Tibial artery (tissue), 4 donors: ENCODE measurements at regions not wholly inside any gene's neighbourhood (a gene's known extent, or its start where the extent isn't known, plus 50 kb on each side); places are given as distances from the start of the nearest gene placed in this dataset.

Experiments used
- DNase-seq, 2 donors: peaks; one replicate each; pipeline ENCODE4 v3.0.0-alpha.2; 2019
- H3K27ac ChIP-seq, 2 donors: fragments of 200-600 bp; sonication (generic) in 1 of 2; 1 replicate in 1 of 2; 2 replicates in 1 of 2; pipeline ENCODE4 v1.5.1; 2018 to 2019; ENCODE audit warnings: mild to moderate bottlenecking in 1 of 2
- H3K27me3 ChIP-seq, 2 donors: fragments of 200-600 bp; sonication (generic) in 1 of 2; one replicate each; pipeline versions ENCODE4 v1.5.1 to v1.6.0; 2016 to 2019
- H3K36me3 ChIP-seq, 3 donors: fragments of 200-600 bp; sonication (generic) in 2 of 3; one replicate each; pipeline ENCODE4 v1.5.1; 2016 to 2019; ENCODE audit warnings: mild to moderate bottlenecking in 2 of 3
- H3K4me1 ChIP-seq, 4 donors: fragments of 200-600 bp; sonication (generic) in 2 of 4; 1 replicate in 3 of 4; 2 replicates in 1 of 4; pipeline ENCODE4 v1.5.1; 2016 to 2019
- H3K4me3 ChIP-seq, 2 donors: fragments of 200-600 bp; sonication (generic) in 1 of 2; 1 replicate in 1 of 2; 2 replicates in 1 of 2; pipeline ENCODE4 v1.5.1; 2018 to 2019; ENCODE audit warnings: mild to moderate bottlenecking in 2 of 2
- H3K9me3 ChIP-seq, 3 donors: fragments of 200-600 bp; sonication (generic) in 1 of 3; one replicate each; pipeline ENCODE4 v1.5.1; 2016 to 2019
- intact Hi-C: fragments of 100-400 bp; cut with DNase I; formaldehyde crosslinking; loops from one replicate; pipeline ENCODE4 v1.15.0; 2023; ENCODE audit warnings: low total_unique reads
- TF ChIP-seq, protein P1 (sequence below), 2 experiments: fragments of 200-600 bp in 1 of 2; fragments of 450-650 bp in 1 of 2; IDR thresholded peaks; one replicate each; pipeline ENCODE4 v1.5.1; 2017 to 2019; ENCODE audit warnings: antibody characterized with exemption in 2 of 2, mild to moderate bottlenecking in 1 of 2, moderate library complexity in 1 of 2

DNA sequence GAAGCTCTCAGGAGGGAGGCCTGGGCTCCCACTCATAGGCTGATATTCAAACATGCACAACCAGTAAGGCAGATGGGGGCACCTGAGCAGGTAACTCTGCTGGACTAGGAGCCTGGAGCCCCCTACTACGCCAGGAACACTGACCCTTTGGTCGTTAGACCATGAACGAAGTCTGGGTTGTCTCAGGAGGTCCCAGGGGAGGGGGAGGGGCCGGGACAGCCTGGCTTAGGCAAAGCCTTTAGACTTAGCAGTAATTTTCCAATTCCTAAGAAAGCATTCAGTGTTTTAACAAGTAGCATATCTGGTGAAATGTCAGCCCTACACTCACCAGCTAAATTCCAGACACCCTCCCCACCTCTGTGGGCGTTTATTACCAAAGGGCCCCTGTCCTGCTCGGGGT lies 67.4 kb upstream of the ST8SIA2 start:
- TF ChIP-seq, protein P1, sequence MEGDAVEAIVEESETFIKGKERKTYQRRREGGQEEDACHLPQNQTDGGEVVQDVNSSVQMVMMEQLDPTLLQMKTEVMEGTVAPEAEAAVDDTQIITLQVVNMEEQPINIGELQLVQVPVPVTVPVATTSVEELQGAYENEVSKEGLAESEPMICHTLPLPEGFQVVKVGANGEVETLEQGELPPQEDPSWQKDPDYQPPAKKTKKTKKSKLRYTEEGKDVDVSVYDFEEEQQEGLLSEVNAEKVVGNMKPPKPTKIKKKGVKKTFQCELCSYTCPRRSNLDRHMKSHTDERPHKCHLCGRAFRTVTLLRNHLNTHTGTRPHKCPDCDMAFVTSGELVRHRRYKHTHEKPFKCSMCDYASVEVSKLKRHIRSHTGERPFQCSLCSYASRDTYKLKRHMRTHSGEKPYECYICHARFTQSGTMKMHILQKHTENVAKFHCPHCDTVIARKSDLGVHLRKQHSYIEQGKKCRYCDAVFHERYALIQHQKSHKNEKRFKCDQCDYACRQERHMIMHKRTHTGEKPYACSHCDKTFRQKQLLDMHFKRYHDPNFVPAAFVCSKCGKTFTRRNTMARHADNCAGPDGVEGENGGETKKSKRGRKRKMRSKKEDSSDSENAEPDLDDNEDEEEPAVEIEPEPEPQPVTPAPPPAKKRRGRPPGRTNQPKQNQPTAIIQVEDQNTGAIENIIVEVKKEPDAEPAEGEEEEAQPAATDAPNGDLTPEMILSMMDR (IDR thresholded peaks at IDR 0.05): no peak
- intact Hi-C loops: loop anchor here (10.0 kb wide), 1 partner anchor 61 kb away; no protein-coding TSS in a partner anchor

DNA sequence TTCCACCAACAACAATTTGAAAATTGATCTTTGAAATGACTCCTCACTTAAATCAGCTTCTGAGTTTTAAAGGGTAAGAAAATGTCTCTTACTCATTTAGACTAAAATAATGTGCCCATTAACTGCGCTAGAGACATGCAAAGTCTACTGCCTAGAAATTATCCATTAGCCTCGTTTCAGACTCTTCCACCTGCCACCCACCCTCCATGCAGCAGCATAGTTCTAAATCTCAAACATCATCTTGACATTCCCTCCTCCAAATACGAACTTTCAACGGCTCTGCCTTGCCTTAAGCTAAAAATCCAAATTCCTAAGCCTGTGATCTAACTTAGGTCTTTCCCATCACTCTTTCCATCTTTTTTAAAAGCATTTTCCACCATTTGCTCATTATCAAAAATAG lies 66.6 kb upstream of the ST8SIA2 start:
- H3K27ac ChIP-seq: no peak overlapping the region
- H3K9me3 ChIP-seq: peaks cover 0 to 4% (median 0%) of the 10 kb centered on the region in 3 donors
- no peak overlapping the region for H3K4me3 ChIP-seq
- no peaks in the 10 kb centered on the region for H3K36me3 ChIP-seq
- peaks cover 0 to 4% (median 0%) of the 10 kb centered on the region in 4 donors for H3K4me1 ChIP-seq
- TF ChIP-seq, protein P1 (IDR thresholded peaks at IDR 0.05): no peak
- H3K27me3 ChIP-seq: peaks cover 0 to 3% of the 10 kb centered on the region in 2 donors
- intact Hi-C loops: loop anchor here (10.0 kb wide), 1 partner anchor 62 kb away; no protein-coding TSS in a partner anchor
- no peak for DNase-seq

More for the DNA sequence above, 67.4 kb upstream of the ST8SIA2 start:
- peaks cover 0 to 3% of the 10 kb centered on the region in 2 donors for H3K27me3 ChIP-seq
- H3K9me3 ChIP-seq: no peaks in the 10 kb centered on the region
- no peak for DNase-seq
- peaks cover 0 to 4% (median 0%) of the 10 kb centered on the region in 4 donors for H3K4me1 ChIP-seq
- no peaks in the 10 kb centered on the region for H3K36me3 ChIP-seq
- no peak overlapping the region for H3K4me3 ChIP-seq
- no peak overlapping the region for H3K27ac ChIP-seq

DNA sequence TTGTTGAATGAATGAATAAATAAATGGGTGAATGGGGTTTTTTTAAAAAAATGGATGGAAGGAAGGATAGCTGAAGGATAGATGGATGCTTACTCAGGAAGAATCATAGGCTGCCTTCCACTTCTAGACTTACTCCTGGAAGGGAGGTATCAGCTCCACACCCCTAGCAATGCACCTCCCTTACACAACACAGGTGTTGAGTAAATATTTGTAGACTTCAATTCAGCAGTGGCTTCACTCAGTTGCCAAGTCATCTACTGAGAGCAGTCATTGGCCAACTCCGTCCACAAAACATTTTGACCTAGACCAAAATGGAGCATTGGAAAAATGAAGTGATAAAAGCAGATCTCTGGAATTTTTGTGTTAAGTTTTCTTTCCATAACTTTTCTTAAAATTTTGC lies 65.5 kb upstream of the ST8SIA2 start:
- Histone ChIP-seq H3K4me1 (no peaks in the 10 kb centered on the region), H3K36me3 (no peaks in the 10 kb centered on the region)
- intact Hi-C loops: loop anchor here (10.0 kb wide), 1 partner anchor 63 kb away; no protein-coding TSS in a partner anchor

DNA sequence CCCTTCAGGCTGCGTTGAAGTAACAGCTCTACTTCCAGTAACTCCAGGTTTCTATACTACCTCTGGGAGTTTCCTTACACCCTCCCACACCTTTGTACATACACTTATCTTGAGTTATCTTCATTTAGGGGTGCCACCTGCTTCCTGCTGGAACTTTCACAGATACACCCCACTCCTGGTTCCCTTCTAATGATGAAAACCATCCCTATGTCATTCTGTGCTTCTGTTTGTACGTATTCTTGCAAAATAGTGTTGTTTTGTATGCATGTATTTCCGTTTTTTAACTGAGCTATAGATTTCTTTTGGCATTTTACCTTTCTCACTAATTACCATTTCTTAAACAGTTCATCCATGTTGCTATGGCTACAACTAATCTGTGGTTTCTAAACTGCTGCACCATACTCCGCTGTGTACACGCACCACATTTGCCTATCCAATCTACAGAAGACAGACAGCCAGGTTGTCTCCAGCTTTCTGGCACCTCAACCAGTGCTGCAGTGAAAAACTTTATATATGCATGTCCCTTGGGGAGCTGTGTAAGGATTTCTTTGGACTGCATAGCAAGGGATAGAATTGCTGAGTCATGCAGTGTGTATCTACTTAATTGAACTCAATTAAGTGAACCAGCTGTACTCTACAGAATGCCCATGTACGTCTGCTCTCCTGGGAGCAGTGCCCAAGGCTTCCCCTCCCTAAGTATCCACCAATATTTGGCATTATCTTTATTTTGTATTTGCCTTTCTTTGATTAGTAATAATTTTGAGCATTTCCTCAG lies 61.4 kb upstream of the ST8SIA2 start:
- Histone ChIP-seq H3K36me3 (no peaks in the 10 kb centered on the region), H3K4me3 (no peak overlapping the region), H3K4me1 (no peaks in the 10 kb centered on the region), H3K27me3 (peaks cover 0 to 10% of the 10 kb centered on the region in 2 donors), H3K27ac (no peak overlapping the region), H3K9me3 (peaks cover 0 to 8% (median 0%) of the 10 kb centered on the region in 3 donors)
- DNase-seq: no peak
- TF ChIP-seq, protein P1 (IDR thresholded peaks at IDR 0.05): no peak
- intact Hi-C loops: no loop called here

More for the DNA sequence above, 65.5 kb upstream of the ST8SIA2 start:
- DNase-seq: no peak
- H3K9me3 ChIP-seq: peaks cover 0 to 8% (median 0%) of the 10 kb centered on the region in 3 donors
- no peak overlapping the region for H3K27ac ChIP-seq
- TF ChIP-seq, protein P1 (IDR thresholded peaks at IDR 0.05): no peak
- no peak overlapping the region for H3K4me3 ChIP-seq
- peaks cover 0 to 3% of the 10 kb centered on the region in 2 donors for H3K27me3 ChIP-seq

DNA sequence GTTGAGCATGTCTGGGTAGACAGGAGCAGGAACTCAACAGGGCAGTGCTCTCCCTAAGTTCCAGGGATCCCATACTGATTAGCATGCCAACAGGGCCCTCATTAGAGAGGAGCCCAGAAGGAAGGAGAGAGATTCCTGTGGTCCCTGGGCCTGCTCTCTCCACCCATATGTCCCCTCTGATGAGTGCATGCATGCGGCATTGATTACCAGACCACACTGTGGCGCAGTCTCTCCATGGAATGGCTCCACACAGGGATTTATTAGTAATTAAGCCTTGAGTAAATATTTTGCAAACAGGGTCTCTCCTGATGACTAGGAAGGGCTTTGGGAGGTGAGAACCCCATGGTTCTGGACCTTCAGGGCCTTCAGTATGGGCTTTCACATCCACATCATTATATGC lies 60.0 kb upstream of the ST8SIA2 start:
- TF ChIP-seq, protein P1 (IDR thresholded peaks at IDR 0.05): no peak
- no peak for DNase-seq
- H3K36me3 ChIP-seq: no peaks in the 10 kb centered on the region
- H3K27me3 ChIP-seq: peaks cover 0 to 10% of the 10 kb centered on the region in 2 donors
- H3K9me3 ChIP-seq: peaks cover 0 to 8% (median 0%) of the 10 kb centered on the region in 3 donors
- no peaks in the 10 kb centered on the region for H3K4me1 ChIP-seq
- no peak overlapping the region for H3K27ac ChIP-seq
- no peak overlapping the region for H3K4me3 ChIP-seq
- intact Hi-C loops: no loop called here
